ENCODE measurements at regions not wholly inside any gene's neighbourhood (a gene's known extent, or its start where the extent isn't known, plus 50 kb on each side); places are given as distances from the start of the nearest gene placed in this dataset.

GRCh38 chr20:6887966-6888365, 120.5 kb downstream of the BMP2 start:
- no peak overlapping the region for H3K4me3 ChIP-seq
- H3K4me1 ChIP-seq: no peaks in the 10 kb centered on the region
- ATAC-seq (no peak), DNase-seq (ENCODE audit: low read depth in 1 of 2, low spot score in 1 of 2) (no peak), FAIRE-seq (no peak)
- POLR2A ChIA-PET: no interaction called here
- TF ChIP-seq CEBPB (IDR thresholded peaks at IDR 0.05) (no peak), CTCF (IDR thresholded peaks at IDR 0.05) (no peak), MAZ (IDR thresholded peaks at IDR 0.05; ENCODE audit: borderline replicate concordance, low read depth, low read length) (no peak), NPAS2 (CRISPR knock-in tag; IDR thresholded peaks at IDR 0.05; ENCODE audit: borderline replicate concordance) (no peak), SMC3 (IDR thresholded peaks at IDR 0.05) (no peak), HDAC2 (IDR thresholded peaks at IDR 0.05) (no peak), MAFK (IDR thresholded peaks at IDR 0.05; ENCODE audit: partially characterized antibody) (no peak), RAD21 (conservative IDR thresholded peaks at IDR 0.05 in 1 of 2, IDR thresholded peaks at IDR 0.05 in 1 of 2) (no peak), EP300 (IDR thresholded peaks at IDR 0.05) (no peak), EHMT2 (IDR thresholded peaks at IDR 0.05; ENCODE audit: low read depth) (no peak), KDM1A (IDR thresholded peaks at IDR 0.05; ENCODE audit: low read depth) (no peak), ZSCAN20 (CRISPR knock-in tag; IDR thresholded peaks at IDR 0.05) (no peak), SREBF2 (IDR thresholded peaks at IDR 0.05) (no peak), HOXB5 (CRISPR knock-in tag; IDR thresholded peaks at IDR 0.05) (no peak), POLR2A (IDR thresholded peaks at IDR 0.05; ENCODE audit: low read length) (no peak), BHLHE40 (IDR thresholded peaks at IDR 0.05; ENCODE audit: low read depth, low read length) (no peak)
- TF ChIP-seq, protein P1, sequence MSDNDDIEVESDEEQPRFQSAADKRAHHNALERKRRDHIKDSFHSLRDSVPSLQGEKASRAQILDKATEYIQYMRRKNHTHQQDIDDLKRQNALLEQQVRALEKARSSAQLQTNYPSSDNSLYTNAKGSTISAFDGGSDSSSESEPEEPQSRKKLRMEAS (IDR thresholded peaks at IDR 0.05): no peak
- H3K4me2 ChIP-seq: no peak overlapping the region
- CTCF ChIA-PET: interaction anchor here (0.6 kb wide), 1 partner anchor 448 kb away, joined by 3 read pairs; no protein-coding TSS in a partner anchor
- 6% methylated on average over 4 of the region's 4 CpGs for WGBS (ENCODE audit: missing lambda C conversion rate)
- H3K9me3 ChIP-seq: 0 out of 3 replicates have a peak, but pooled peaks cover 7% of the 10 kb centered on the region
- no peak overlapping the region for H3K27ac ChIP-seq

- 10% methylated on average over 4 of the region's 4 CpGs for WGBS (ENCODE audit: missing lambda C conversion rate)
- H3K9me3 ChIP-seq: 0 out of 3 replicates have a peak, but pooled peaks cover 7% of the 10 kb centered on the region
- ATAC-seq (no peak), DNase-seq (ENCODE audit: low read depth in 1 of 2, low spot score in 1 of 2) (no peak), FAIRE-seq (no peak)
- POLR2A ChIA-PET: no interaction called here
- TF ChIP-seq RFX5 (IDR thresholded peaks at IDR 0.05) (no peak), KDM1A (IDR thresholded peaks at IDR 0.05; ENCODE audit: low read depth) (no peak), POLR2A (IDR thresholded peaks at IDR 0.05; ENCODE audit: low read length) (no peak), POLR2AphosphoS2 (conservative IDR thresholded peaks at IDR 0.05; ENCODE audit: low read length) (no peak), HDAC2 (IDR thresholded peaks at IDR 0.05) (no peak), FOSB (CRISPR knock-in tag; IDR thresholded peaks at IDR 0.05) (no peak), RCOR1 (IDR thresholded peaks at IDR 0.05; ENCODE audit: low read depth, low read length) (no peak), ELK1 (IDR thresholded peaks at IDR 0.05; ENCODE audit: low read depth, low read length) (no peak), CHD4 (IDR thresholded peaks at IDR 0.05; ENCODE audit: borderline replicate concordance) (no peak)
- TF ChIP-seq, protein P2, sequence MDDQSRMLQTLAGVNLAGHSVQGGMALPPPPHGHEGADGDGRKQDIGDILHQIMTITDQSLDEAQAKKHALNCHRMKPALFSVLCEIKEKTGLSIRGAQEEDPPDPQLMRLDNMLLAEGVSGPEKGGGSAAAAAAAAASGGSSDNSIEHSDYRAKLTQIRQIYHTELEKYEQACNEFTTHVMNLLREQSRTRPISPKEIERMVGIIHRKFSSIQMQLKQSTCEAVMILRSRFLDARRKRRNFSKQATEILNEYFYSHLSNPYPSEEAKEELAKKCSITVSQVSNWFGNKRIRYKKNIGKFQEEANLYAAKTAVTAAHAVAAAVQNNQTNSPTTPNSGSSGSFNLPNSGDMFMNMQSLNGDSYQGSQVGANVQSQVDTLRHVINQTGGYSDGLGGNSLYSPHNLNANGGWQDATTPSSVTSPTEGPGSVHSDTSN (IDR thresholded peaks at IDR 0.05): no peak
- TF ChIP-seq, protein P3, sequence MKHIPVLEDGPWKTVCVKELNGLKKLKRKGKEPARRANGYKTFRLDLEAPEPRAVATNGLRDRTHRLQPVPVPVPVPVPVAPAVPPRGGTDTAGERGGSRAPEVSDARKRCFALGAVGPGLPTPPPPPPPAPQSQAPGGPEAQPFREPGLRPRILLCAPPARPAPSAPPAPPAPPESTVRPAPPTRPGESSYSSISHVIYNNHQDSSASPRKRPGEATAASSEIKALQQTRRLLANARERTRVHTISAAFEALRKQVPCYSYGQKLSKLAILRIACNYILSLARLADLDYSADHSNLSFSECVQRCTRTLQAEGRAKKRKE (CRISPR knock-in tag; IDR thresholded peaks at IDR 0.05; ENCODE audit: low read depth): no peak
- CTCF ChIA-PET: no interaction called here
- H3K27ac ChIP-seq: no peak overlapping the region
- H3K4me3 ChIP-seq: no peak overlapping the region
- no peaks in the 10 kb centered on the region for H3K4me1 ChIP-seq
- no peak overlapping the region for H3K4me2 ChIP-seq
These were observed 121.4 kb downstream of the BMP2 start for GRCh38 chr20:6888736-6889395.

All from A549 (cell line).